ENCODE measurements at regions not wholly inside any gene's neighbourhood (a gene's known extent, or its start where the extent isn't known, plus 50 kb on each side); places are given as distances from the start of the nearest gene placed in this dataset.
"Not testable (repeated sequence)": the region's sequence is repeated elsewhere in the genome, so short reads cannot be mapped to it uniquely, and the experiment has no call there.

GRCh38 chr10:61021926-61022325, 77.9 kb upstream of the RHOBTB1 start:
- no peak for DNase-seq (ENCODE audit: low read depth in 4 of 4, low spot score in 3 of 4)

GRCh38 chr10:61020420-61021158, 76.6 kb upstream of the RHOBTB1 start:
- no peak for DNase-seq (ENCODE audit: low read depth in 4 of 4, low spot score in 3 of 4)

- DNase-seq (ENCODE audit: low read depth in 4 of 4, low spot score in 3 of 4), result no peak
These were observed 74.2 kb upstream of the RHOBTB1 start for GRCh38 chr10:61018146-61018545.

GRCh38 chr10:61016630-61017029, 72.6 kb upstream of the RHOBTB1 start:
- no peak for DNase-seq (ENCODE audit: low read depth in 4 of 4, low spot score in 3 of 4)

- DNase-seq (ENCODE audit: low read depth in 4 of 4, low spot score in 3 of 4), result no peak
These were observed 72.0 kb upstream of the RHOBTB1 start for GRCh38 chr10:61016007-61016406.

- no peak for DNase-seq (ENCODE audit: low read depth in 4 of 4, low spot score in 3 of 4)
These were observed 66.9 kb upstream of the RHOBTB1 start for GRCh38 chr10:61010863-61011262.

- not testable (repeated sequence) for DNase-seq (ENCODE audit: low read depth in 4 of 4, low spot score in 3 of 4)
These were observed 59.1 kb upstream of the RHOBTB1 start for GRCh38 chr10:61003069-61003468.

GRCh38 chr10:61001731-61002122, 57.7 kb upstream of the RHOBTB1 start:
- no peak for DNase-seq (ENCODE audit: low read depth in 4 of 4, low spot score in 3 of 4)

GRCh38 chr10:61000769-61001730, 57.1 kb upstream of the RHOBTB1 start:
- peak in 3 of 4 donors; percentile 28 to 38 (median 29) for DNase-seq (ENCODE audit: low read depth in 4 of 4, low spot score in 3 of 4)

GRCh38 chr10:60998932-60999331, 54.9 kb upstream of the RHOBTB1 start:
- no peak for DNase-seq (ENCODE audit: low read depth in 4 of 4, low spot score in 3 of 4)

GRCh38 chr10:60994128-60994527, 50.1 kb upstream of the RHOBTB1 start:
- DNase-seq (ENCODE audit: low read depth in 4 of 4, low spot score in 3 of 4), result no peak
